ENCODE measurements at regions not wholly inside any gene's neighbourhood (a gene's known extent, or its start where the extent isn't known, plus 50 kb on each side); places are given as distances from the start of the nearest gene placed in this dataset.

GRCh38 chr4:176406297-176406696, 86.5 kb downstream of the SPCS3 start:
- no peaks in the 10 kb centered on the region for H3K9me3 ChIP-seq (ENCODE audit: insufficient read depth, low read length, severe bottlenecking)
- TF ChIP-seq EZH2 (IDR thresholded peaks at IDR 0.05; ENCODE audit: borderline replicate concordance, low read depth, low read length, severe bottlenecking) (no peak), CTCF (IDR thresholded peaks at IDR 0.05; ENCODE audit: borderline replicate concordance, extremely low read depth, low read length, poor library complexity, severe bottlenecking) (no peak)
- no peaks in the 10 kb centered on the region for H3K27me3 ChIP-seq (ENCODE audit: insufficient read depth, low read length, poor library complexity)
- H3K27ac ChIP-seq (ENCODE audit: low read length): no peak overlapping the region
- H2AFZ ChIP-seq (ENCODE audit: low read depth, low read length): no peak overlapping the region
- H3K79me2 ChIP-seq (ENCODE audit: insufficient read depth, low read length): no peaks in the 10 kb centered on the region
- no peaks in the 10 kb centered on the region for H4K20me1 ChIP-seq (ENCODE audit: insufficient read depth, low read length)
- H3K36me3 ChIP-seq (ENCODE audit: insufficient read depth, low read length): no peaks in the 10 kb centered on the region
- no peak for ATAC-seq (ENCODE audit: insufficient read depth, low read depth)
- DNase-seq: no peak
- no peak overlapping the region for H3K4me2 ChIP-seq (ENCODE audit: insufficient read depth, low read length)
- no peak overlapping the region for H3K4me3 ChIP-seq (ENCODE audit: low read depth in 1 of 2, low read length in 2 of 2)
- H3K9ac ChIP-seq (ENCODE audit: low read depth, low read length): no peak overlapping the region
- H3K4me1 ChIP-seq (ENCODE audit: insufficient read depth, low read length): no peaks in the 10 kb centered on the region

GRCh38 chr4:176406736-176407135, 87.0 kb downstream of the SPCS3 start:
- H3K4me3 ChIP-seq (ENCODE audit: low read depth in 1 of 2, low read length in 2 of 2): no peak overlapping the region
- no peak overlapping the region for H2AFZ ChIP-seq (ENCODE audit: low read depth, low read length)
- TF ChIP-seq CTCF (IDR thresholded peaks at IDR 0.05; ENCODE audit: borderline replicate concordance, extremely low read depth, low read length, poor library complexity, severe bottlenecking) (no peak), EZH2 (IDR thresholded peaks at IDR 0.05; ENCODE audit: borderline replicate concordance, low read depth, low read length, severe bottlenecking) (no peak)
- no peaks in the 10 kb centered on the region for H3K4me1 ChIP-seq (ENCODE audit: insufficient read depth, low read length)
- no peaks in the 10 kb centered on the region for H3K36me3 ChIP-seq (ENCODE audit: insufficient read depth, low read length)
- no peak overlapping the region for H3K9ac ChIP-seq (ENCODE audit: low read depth, low read length)
- H3K9me3 ChIP-seq (ENCODE audit: insufficient read depth, low read length, severe bottlenecking): no peaks in the 10 kb centered on the region
- no peak overlapping the region for H3K4me2 ChIP-seq (ENCODE audit: insufficient read depth, low read length)
- H3K27ac ChIP-seq (ENCODE audit: low read length): no peak overlapping the region
- H3K27me3 ChIP-seq (ENCODE audit: insufficient read depth, low read length, poor library complexity): no peaks in the 10 kb centered on the region
- H3K79me2 ChIP-seq (ENCODE audit: insufficient read depth, low read length): no peaks in the 10 kb centered on the region
- H4K20me1 ChIP-seq (ENCODE audit: insufficient read depth, low read length): no peaks in the 10 kb centered on the region
- ATAC-seq (ENCODE audit: insufficient read depth, low read depth) (no peak), DNase-seq (no peak)

GRCh38 chr4:176409627-176410026, 89.9 kb downstream of the SPCS3 start:
- H3K36me3 ChIP-seq (ENCODE audit: insufficient read depth, low read length): no peaks in the 10 kb centered on the region
- H3K27me3 ChIP-seq (ENCODE audit: insufficient read depth, low read length, poor library complexity): no peaks in the 10 kb centered on the region
- H2AFZ ChIP-seq (ENCODE audit: low read depth, low read length): no peak overlapping the region
- H3K9me3 ChIP-seq (ENCODE audit: insufficient read depth, low read length, severe bottlenecking): no peaks in the 10 kb centered on the region
- TF ChIP-seq EZH2 (IDR thresholded peaks at IDR 0.05; ENCODE audit: borderline replicate concordance, low read depth, low read length, severe bottlenecking) (no peak), CTCF (IDR thresholded peaks at IDR 0.05; ENCODE audit: borderline replicate concordance, extremely low read depth, low read length, poor library complexity, severe bottlenecking) (no peak)
- no peak for DNase-seq
- no peak overlapping the region for H3K4me3 ChIP-seq (ENCODE audit: low read depth in 1 of 2, low read length in 2 of 2)
- no peak for ATAC-seq (ENCODE audit: insufficient read depth, low read depth)
- H4K20me1 ChIP-seq (ENCODE audit: insufficient read depth, low read length): no peaks in the 10 kb centered on the region
- no peaks in the 10 kb centered on the region for H3K4me1 ChIP-seq (ENCODE audit: insufficient read depth, low read length)
- H3K9ac ChIP-seq (ENCODE audit: low read depth, low read length): no peak overlapping the region
- H3K27ac ChIP-seq (ENCODE audit: low read length): no peak overlapping the region
- H3K4me2 ChIP-seq (ENCODE audit: insufficient read depth, low read length): no peak overlapping the region
- no peaks in the 10 kb centered on the region for H3K79me2 ChIP-seq (ENCODE audit: insufficient read depth, low read length)

- Histone ChIP-seq H3K27ac (ENCODE audit: low read length) (no peak overlapping the region), H3K36me3 (ENCODE audit: insufficient read depth, low read length) (no peaks in the 10 kb centered on the region), H4K20me1 (ENCODE audit: insufficient read depth, low read length) (no peaks in the 10 kb centered on the region), H3K9me3 (ENCODE audit: insufficient read depth, low read length, severe bottlenecking) (no peaks in the 10 kb centered on the region), H3K9ac (ENCODE audit: low read depth, low read length) (no peak overlapping the region), H3K4me1 (ENCODE audit: insufficient read depth, low read length) (no peaks in the 10 kb centered on the region), H3K79me2 (ENCODE audit: insufficient read depth, low read length) (no peaks in the 10 kb centered on the region), H2AFZ (ENCODE audit: low read depth, low read length) (no peak overlapping the region), H3K27me3 (ENCODE audit: insufficient read depth, low read length, poor library complexity) (no peaks in the 10 kb centered on the region), H3K4me3 (ENCODE audit: low read depth in 1 of 2, low read length in 2 of 2) (no peak overlapping the region), H3K4me2 (ENCODE audit: insufficient read depth, low read length) (no peak overlapping the region)
- TF ChIP-seq EZH2 (IDR thresholded peaks at IDR 0.05; ENCODE audit: borderline replicate concordance, low read depth, low read length, severe bottlenecking) (no peak), CTCF (IDR thresholded peaks at IDR 0.05; ENCODE audit: borderline replicate concordance, extremely low read depth, low read length, poor library complexity, severe bottlenecking) (no peak)
- ATAC-seq (ENCODE audit: insufficient read depth, low read depth): no peak
- DNase-seq: no peak
These were observed 93.4 kb downstream of the SPCS3 start for GRCh38 chr4:176413171-176413570.

Data from DND-41 (cell line).